Caco-2 (cell line): ENCODE measurements at regions not wholly inside any gene's neighbourhood (a gene's known extent, or its start where the extent isn't known, plus 50 kb on each side); places are given as distances from the start of the nearest gene placed in this dataset.

ENCODE experiments used
- BruUV-seq: library from RNA; stranded (reverse); fragments of 400-500 nt; replicated peaks from 2 replicates; lab custom pipeline; 2021; lab: Mats Ljungman, UMichigan
- CTCF ChIA-PET: fragments of 300-600 bp; sonication (Branson Sonifier 250); formaldehyde crosslinking; loops from one replicate; lab custom pipeline; 2022; ENCODE audit warnings: antibody characterized with exemption; lab: Charles Lee
- POLR2A ChIA-PET: fragments of 300-600 bp; sonication (Branson Sonifier 250); formaldehyde crosslinking; loops from one replicate; lab custom pipeline; 2022; ENCODE audit warnings: antibody characterized with exemption; lab: Charles Lee
- DNase-seq, 2 experiments: peaks; one replicate each; pipeline versions ENCODE4 v3.0.0 to v3.0.0-alpha.2; 2020 to 2022
- H3K27me3 ChIP-seq: replicated peaks from 2 replicates; pipeline ENCODE4 v1.6.0; 2011; ENCODE audit warnings: low read length; ENCODE audit not compliant: control insufficient read depth, insufficient read depth
- H3K36me3 ChIP-seq: 2 replicates; pipeline ENCODE4 v1.5.1; 2011; ENCODE audit warnings: low read length; ENCODE audit not compliant: control insufficient read depth, insufficient read depth
- H3K4me1 ChIP-seq: fragments of 250-450 bp; sonication (Bioruptor Pico); 2 replicates; pipeline ENCODE4 v1.5.1; 2020; ENCODE audit warnings: mild to moderate bottlenecking
- H3K4me3 ChIP-seq: 2 replicates; pipeline ENCODE4 v1.5.1; 2011; ENCODE audit warnings: low read depth, mild to moderate bottlenecking, control low read depth, low read length
- H3K9me3 ChIP-seq: fragments of 250-450 bp; sonication (Bioruptor Pico); 2 replicates; pipeline ENCODE4 v1.5.1; 2020; ENCODE audit warnings: mild to moderate bottlenecking, moderate library complexity
- H3K27ac Mint-ChIP-seq: one replicate; pipeline ENCODE4 v1.8.0; 2022; ENCODE audit warnings: mixed read lengths; ENCODE audit not compliant: unreplicated experiment
- H3K27me3 Mint-ChIP-seq: one replicate; pipeline ENCODE4 v1.8.0; 2022; ENCODE audit warnings: mixed read lengths; ENCODE audit not compliant: insufficient read depth, unreplicated experiment
- H3K36me3 Mint-ChIP-seq: one replicate; pipeline ENCODE4 v1.8.0; 2022; ENCODE audit warnings: mild to moderate bottlenecking, mixed read lengths; ENCODE audit not compliant: insufficient read depth, unreplicated experiment
- H3K4me1 Mint-ChIP-seq: one replicate; pipeline ENCODE4 v1.8.0; 2022; ENCODE audit warnings: low read depth, mixed read lengths; ENCODE audit not compliant: unreplicated experiment
- H3K4me3 Mint-ChIP-seq: one replicate; pipeline ENCODE4 v1.8.0; 2022; ENCODE audit warnings: mild to moderate bottlenecking, moderate library complexity, mixed read lengths; ENCODE audit not compliant: unreplicated experiment
- H3K9me3 Mint-ChIP-seq: one replicate; pipeline ENCODE4 v1.8.0; 2022; ENCODE audit warnings: mixed read lengths; ENCODE audit not compliant: unreplicated experiment
- CTCF ChIP-seq, 2 experiments: fragments of 200-600 bp in 1 of 2; IDR thresholded peaks; 1 replicate in 1 of 2; 2 replicates in 1 of 2; pipeline versions ENCODE4 v1.5.1 to v1.8.0; 2011 to 2022; ENCODE audit warnings: antibody characterized with exemption in 1 of 2, control low read depth in 1 of 2, inconsistent platforms in 1 of 2, low read depth in 1 of 2, low read length in 1 of 2, mild to moderate bottlenecking in 1 of 2, moderate library complexity in 1 of 2; ENCODE audit not compliant: insufficient read depth in 1 of 2, severe bottlenecking in 1 of 2, unreplicated experiment in 1 of 2
- intact Hi-C: fragments of 100-400 bp; cut with micrococcal nuclease; formaldehyde crosslinking; loops from one replicate; pipeline ENCODE4 v1.10.0; 2022; ENCODE audit not compliant: unreplicated experiment

- DNase-seq, result no peak
- no peaks in the 10 kb centered on the region for H3K36me3 ChIP-seq
- Mint-ChIP-seq H3K27ac (no peak overlapping the region), H3K4me3 (no peak overlapping the region), H3K27me3 (no peaks in the 10 kb centered on the region), H3K4me1 (peaks cover 4% of the 10 kb centered on the region), H3K9me3 (peaks cover 9% of the 10 kb centered on the region), H3K36me3 (no peaks in the 10 kb centered on the region)
- no peak for TF ChIP-seq CTCF (IDR thresholded peaks at IDR 0.05; ENCODE audit: insufficient read depth in 1 of 2, low read depth in 1 of 2, low read length in 1 of 2, severe bottlenecking in 1 of 2, unreplicated experiment in 1 of 2)
- ChIA-PET POLR2A (no interaction called here), CTCF (no interaction called here)
- H3K4me3 ChIP-seq, result no peak overlapping the region
- H3K27me3 ChIP-seq, result no peaks in the 10 kb centered on the region
- intact Hi-C loops, result no loop called here
- no TSS peak for BruUV-seq
- no peaks in the 10 kb centered on the region for H3K4me1 ChIP-seq
- H3K9me3 ChIP-seq, result no peaks in the 10 kb centered on the region
Observed at GRCh38 chr6:4356899-4357659, 221.7 kb upstream of the ECI2 start.

GRCh38 chr6:4355241-4355640, 219.9 kb upstream of the ECI2 start:
- Histone ChIP-seq H3K4me1 (peaks cover 6% of the 10 kb centered on the region; the same call in 1 of the 2 replicates), H3K9me3 (no peaks in the 10 kb centered on the region), H3K27me3 (no peaks in the 10 kb centered on the region), H3K36me3 (no peaks in the 10 kb centered on the region), H3K4me3 (no peak overlapping the region)
- no peak overlapping the region for H3K27ac Mint-ChIP-seq
- H3K9me3 Mint-ChIP-seq, result peaks cover 9% of the 10 kb centered on the region
- H3K27me3 Mint-ChIP-seq, result no peaks in the 10 kb centered on the region
- H3K4me1 Mint-ChIP-seq, result peaks cover 11% of the 10 kb centered on the region
- CTCF ChIA-PET, result no interaction called here
- H3K36me3 Mint-ChIP-seq, result no peaks in the 10 kb centered on the region
- H3K4me3 Mint-ChIP-seq, result no peak overlapping the region
- POLR2A ChIA-PET, result no interaction called here
- DNase-seq, result no peak
- no peak for TF ChIP-seq CTCF (IDR thresholded peaks at IDR 0.05; ENCODE audit: insufficient read depth in 1 of 2, low read depth in 1 of 2, low read length in 1 of 2, severe bottlenecking in 1 of 2, unreplicated experiment in 1 of 2)
- no TSS peak for BruUV-seq
- intact Hi-C loops, result no loop called here

GRCh38 chr6:4354181-4354580, 218.8 kb upstream of the ECI2 start:
- peaks cover 6% of the 10 kb centered on the region; the same call in 1 of the 2 replicates for H3K4me1 ChIP-seq
- no peaks in the 10 kb centered on the region for H3K27me3 ChIP-seq
- CTCF ChIA-PET, result no interaction called here
- POLR2A ChIA-PET, result no interaction called here
- Mint-ChIP-seq H3K9me3 (peaks cover 9% of the 10 kb centered on the region), H3K27me3 (no peaks in the 10 kb centered on the region), H3K4me3 (no peak overlapping the region), H3K4me1 (peaks cover 11% of the 10 kb centered on the region), H3K27ac (no peak overlapping the region), H3K36me3 (no peaks in the 10 kb centered on the region)
- no peak overlapping the region for H3K4me3 ChIP-seq
- no peaks in the 10 kb centered on the region for H3K9me3 ChIP-seq
- no TSS peak for BruUV-seq
- DNase-seq, result no peak
- intact Hi-C loops, result no loop called here
- H3K36me3 ChIP-seq, result no peaks in the 10 kb centered on the region
- TF ChIP-seq CTCF (IDR thresholded peaks at IDR 0.05; ENCODE audit: insufficient read depth in 1 of 2, low read depth in 1 of 2, low read length in 1 of 2, severe bottlenecking in 1 of 2, unreplicated experiment in 1 of 2), result no peak
